ENCODE measurements at regions not wholly inside any gene's neighbourhood (a gene's known extent, or its start where the extent isn't known, plus 50 kb on each side); places are given as distances from the start of the nearest gene placed in this dataset.

DNA sequence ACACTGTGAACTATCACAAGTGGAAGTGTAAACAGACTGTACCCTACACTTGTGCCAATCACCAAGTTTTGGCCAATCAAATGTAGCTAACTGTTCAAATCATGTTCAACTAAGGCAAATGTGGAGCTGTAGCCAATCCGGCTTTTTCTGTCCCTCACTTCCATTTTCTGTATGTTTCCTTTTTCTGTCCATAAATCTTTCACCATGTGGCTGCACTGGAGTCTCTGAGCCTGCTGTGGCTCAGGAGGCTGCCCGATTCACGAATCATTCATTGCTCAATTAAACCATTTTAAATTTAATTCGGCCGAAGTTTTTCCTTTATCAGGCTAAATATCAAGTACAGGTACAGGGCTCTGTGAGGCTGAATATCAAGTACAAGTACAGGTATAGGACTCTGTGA lies 216.5 kb downstream of the RFC3 start:
- no peaks in the 10 kb centered on the region for H3K36me3 ChIP-seq
- DNase-seq = no peak
- no peaks in the 10 kb centered on the region for H3K9me3 ChIP-seq (replicated peaks)
- peaks cover 10% of the 10 kb centered on the region for H3K4me1 ChIP-seq
- no peaks in the 10 kb centered on the region for H3K27me3 ChIP-seq
- H3K4me3 ChIP-seq = no peak overlapping the region
- H3K27ac ChIP-seq = no peak overlapping the region

DNA sequence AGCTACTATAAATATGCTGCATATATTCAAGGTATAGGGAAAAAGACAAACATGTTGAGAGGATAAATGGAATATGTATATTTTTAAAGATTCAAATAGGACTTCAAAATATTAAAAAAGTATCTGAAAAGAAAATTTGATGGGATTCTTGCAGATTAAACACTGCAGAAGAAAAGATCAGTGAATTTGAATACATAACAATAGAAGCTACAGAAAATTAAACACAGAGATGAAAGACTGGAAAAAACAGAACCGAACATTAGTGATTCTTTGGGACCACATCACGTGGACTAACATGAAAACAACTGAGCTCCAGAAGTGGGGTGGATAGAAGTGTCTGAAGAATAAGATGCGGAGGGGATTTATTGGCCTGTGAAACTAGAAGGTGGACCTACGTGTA lies 217.2 kb downstream of the RFC3 start:
- no peak overlapping the region for H3K27ac ChIP-seq
- H3K9me3 ChIP-seq (replicated peaks) = no peaks in the 10 kb centered on the region
- H3K4me3 ChIP-seq = no peak overlapping the region
- H3K4me1 ChIP-seq = peaks cover 10% of the 10 kb centered on the region
- no peaks in the 10 kb centered on the region for H3K27me3 ChIP-seq
- no peak for DNase-seq
- no peaks in the 10 kb centered on the region for H3K36me3 ChIP-seq

DNA sequence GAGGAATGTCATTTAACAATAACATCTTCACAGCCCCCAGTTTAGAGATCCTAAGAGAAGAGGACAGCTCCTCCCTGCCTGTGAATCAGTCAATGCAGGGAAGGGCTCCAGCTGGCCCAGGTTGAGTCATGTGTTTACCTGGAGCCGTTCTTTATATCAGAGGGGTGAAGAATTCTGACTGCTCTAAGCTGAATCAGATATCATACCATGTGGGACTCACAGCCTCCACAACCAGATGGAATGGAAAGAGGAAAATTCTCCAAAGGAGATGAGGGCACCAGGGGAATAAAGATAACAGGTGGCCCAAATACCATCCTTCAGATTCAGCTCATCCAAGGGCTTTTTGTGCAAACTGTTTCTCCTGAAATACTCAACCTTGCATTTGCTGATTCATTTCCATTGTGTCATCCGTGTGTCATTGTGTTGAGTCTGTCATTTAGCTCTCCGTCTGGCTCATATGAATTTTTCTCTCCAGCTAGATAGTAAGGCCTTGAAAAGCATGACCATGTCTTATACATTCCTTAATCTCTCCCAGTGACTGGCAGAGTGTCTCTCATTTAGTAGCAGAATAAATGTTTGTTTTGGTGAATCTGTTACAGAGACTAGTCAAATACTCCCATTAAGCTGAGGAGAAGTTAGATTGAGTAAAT lies 217.9 kb downstream of the RFC3 start:
- Histone ChIP-seq H3K27ac (no peak overlapping the region), H3K4me3 (no peak overlapping the region), H3K9me3 (replicated peaks) (no peaks in the 10 kb centered on the region), H3K27me3 (no peaks in the 10 kb centered on the region), H3K36me3 (no peaks in the 10 kb centered on the region), H3K4me1 (peaks cover 10% of the 10 kb centered on the region)
- DNase-seq = no peak

DNA sequence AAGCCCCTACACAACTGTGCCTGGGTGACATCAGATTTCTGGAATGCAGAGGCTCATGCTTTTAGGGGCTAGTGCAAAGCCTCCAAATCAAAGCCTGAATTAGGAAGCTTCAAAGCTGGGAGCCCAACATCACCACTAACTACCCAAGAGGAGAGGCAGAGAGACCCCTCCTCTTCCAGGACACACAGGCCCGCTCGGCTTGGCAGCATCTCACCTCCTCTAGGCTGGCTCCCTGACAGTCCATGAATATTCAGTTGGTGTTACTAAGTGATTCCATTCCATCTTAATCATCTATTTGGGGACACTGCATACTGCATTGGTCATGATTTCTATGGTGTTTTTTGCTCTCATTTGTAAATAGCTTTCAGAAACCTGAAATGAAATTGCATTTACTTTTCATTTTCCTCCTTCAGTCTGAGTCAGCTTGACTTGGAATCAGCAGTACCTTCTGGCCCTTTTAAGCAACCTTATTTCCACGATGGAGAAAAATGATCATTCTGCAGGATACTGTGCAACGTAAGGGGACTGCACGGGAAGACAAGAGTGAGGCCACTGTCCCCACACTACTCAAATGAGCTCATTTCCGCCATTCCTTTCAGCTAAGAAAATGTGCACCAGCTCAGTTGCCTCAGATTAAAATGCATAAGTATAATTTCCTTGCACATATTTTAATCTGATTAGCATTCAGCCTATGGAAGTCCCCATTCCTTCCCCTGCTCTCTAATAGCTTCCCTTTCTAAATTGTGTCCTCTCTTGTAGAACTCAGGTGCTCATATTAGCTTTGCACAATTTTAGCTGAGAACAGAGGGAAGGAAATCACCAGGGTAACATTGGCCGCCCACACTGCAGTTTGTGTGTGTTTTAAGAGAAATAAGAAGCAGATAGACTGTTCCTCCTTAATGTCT lies 219.9 kb downstream of the RFC3 start:
- Histone ChIP-seq H3K27ac (no peak overlapping the region), H3K9me3 (replicated peaks) (no peaks in the 10 kb centered on the region), H3K27me3 (no peaks in the 10 kb centered on the region), H3K36me3 (no peaks in the 10 kb centered on the region), H3K4me3 (no peak overlapping the region), H3K4me1 (peaks cover 10% of the 10 kb centered on the region)
- peak in 1 of 2 experiments; percentile 18 for DNase-seq

DNA sequence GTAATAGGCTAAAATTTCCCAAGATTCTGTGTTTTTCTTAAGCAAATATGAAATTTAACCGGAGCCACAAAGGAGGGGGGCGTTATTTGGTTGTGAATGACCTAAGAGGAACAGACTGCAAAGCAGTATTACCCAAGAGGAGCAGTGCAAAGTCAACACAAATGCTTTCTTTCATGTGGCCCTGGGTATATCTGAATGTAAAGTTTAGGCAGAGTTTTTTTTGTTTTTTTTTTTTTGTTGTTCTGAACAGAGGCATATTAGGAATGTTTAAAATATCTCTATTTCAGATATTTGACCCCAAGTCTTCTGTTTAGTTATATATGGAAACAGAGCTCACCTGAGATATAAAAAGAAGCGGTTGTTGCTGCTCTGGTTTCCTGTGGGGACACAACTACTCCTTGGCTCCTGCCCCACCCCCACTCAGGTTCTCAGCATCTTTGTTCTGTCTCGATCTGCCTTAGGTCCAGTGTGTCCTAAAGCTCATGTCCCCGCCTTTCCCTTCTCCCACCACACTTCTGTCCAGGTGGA lies 220.7 kb downstream of the RFC3 start:
- Histone ChIP-seq H3K4me3 (no peak overlapping the region), H3K36me3 (no peaks in the 10 kb centered on the region), H3K27ac (no peak overlapping the region), H3K9me3 (replicated peaks) (no peaks in the 10 kb centered on the region), H3K27me3 (no peaks in the 10 kb centered on the region), H3K4me1 (peaks cover 10% of the 10 kb centered on the region)
- DNase-seq = no peak

DNA sequence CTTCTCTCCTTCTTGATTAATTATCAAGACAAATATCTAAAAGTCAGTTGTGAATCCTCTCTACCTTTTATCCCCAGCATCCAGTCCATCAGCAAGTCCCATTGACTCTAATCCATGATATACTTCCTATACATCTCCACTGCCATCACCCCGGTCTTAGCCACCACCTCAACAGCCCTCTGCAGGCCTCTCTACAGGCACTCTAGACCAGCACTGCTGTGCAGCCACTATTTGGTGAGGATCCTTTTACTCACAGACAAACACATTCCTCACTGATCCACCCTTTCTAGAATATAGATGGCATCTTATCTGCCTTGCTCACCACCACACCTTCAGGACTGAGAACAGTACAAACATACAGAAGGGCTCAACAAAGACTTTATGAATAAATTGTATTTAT lies 221.7 kb downstream of the RFC3 start:
- Histone ChIP-seq H3K36me3 (no peaks in the 10 kb centered on the region), H3K9me3 (replicated peaks) (no peaks in the 10 kb centered on the region), H3K27ac (no peak overlapping the region), H3K27me3 (no peaks in the 10 kb centered on the region), H3K4me1 (peaks cover 13% of the 10 kb centered on the region), H3K4me3 (no peak overlapping the region)
- DNase-seq = no peak

DNA sequence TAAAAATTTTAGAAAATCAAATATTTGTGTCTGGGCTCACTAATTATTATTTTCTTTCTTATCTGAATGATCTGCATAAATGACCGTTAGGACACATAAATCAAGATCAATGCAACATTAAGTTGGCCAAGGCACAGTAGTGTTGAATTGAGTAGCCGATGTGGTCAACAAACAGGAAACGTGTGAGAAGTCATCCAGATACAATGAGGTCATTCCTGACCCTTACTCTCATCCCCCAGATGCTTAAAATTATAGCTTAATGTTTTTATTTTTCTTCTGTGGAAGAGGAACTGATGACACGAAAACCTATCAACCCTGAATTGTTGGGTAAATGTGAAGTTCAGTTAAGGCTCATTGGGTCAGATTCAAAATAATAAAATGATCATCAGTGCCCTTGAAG lies 222.9 kb downstream of the RFC3 start:
- DNase-seq = no peak
- no peak overlapping the region for H3K4me3 ChIP-seq
- no peaks in the 10 kb centered on the region for H3K36me3 ChIP-seq
- H3K9me3 ChIP-seq (replicated peaks) = no peaks in the 10 kb centered on the region
- peaks cover 13% of the 10 kb centered on the region for H3K4me1 ChIP-seq
- H3K27ac ChIP-seq = no peak overlapping the region
- H3K27me3 ChIP-seq = no peaks in the 10 kb centered on the region

DNA sequence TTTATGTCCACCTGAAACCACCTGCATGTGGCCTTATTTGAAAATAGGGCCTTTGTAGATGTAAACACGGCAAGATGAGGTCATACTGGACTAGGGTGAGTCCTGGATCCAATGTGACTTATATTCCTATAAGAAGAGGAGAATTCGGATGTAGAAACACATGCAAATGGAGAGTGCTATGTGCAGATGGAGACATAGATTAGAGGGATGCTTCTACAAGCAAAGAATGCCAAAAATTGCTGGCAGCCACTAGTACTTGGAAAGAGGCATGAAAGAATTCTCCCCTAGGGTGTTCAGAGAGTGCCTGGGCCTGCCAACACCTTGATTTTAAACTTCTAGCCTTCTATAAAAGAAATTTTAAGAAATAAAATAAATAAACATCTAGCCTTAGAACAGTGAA lies 226.1 kb downstream of the RFC3 start:
- Histone ChIP-seq H3K4me3 (no peak overlapping the region), H3K27me3 (no peaks in the 10 kb centered on the region), H3K36me3 (no peaks in the 10 kb centered on the region), H3K4me1 (peaks cover 3% of the 10 kb centered on the region; the same call in 1 of the 2 replicates), H3K9me3 (replicated peaks) (no peaks in the 10 kb centered on the region), H3K27ac (no peak overlapping the region)
- no peak for DNase-seq

DNA sequence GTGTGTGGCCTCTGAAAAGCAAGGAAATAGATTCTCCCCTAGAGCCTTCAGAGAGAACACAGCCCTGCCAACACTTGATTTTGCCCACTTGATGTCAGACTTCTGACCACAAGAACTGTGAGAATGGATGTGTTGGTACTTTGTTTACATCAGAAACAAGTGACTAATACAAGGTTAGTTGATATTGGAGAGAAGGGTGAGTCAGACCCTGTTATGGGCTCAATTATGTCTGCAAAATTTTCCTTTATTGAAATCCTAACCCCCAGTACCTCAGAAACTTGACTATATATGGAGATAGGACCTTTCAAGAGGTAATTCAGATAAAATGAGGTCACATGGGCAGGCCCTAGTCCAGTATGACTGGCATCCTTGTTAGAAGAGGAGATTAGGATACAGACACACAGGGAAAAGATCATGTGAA lies 226.7 kb downstream of the RFC3 start:
- H3K4me1 ChIP-seq = peaks cover 3% of the 10 kb centered on the region; the same call in 1 of the 2 replicates
- no peaks in the 10 kb centered on the region for H3K27me3 ChIP-seq
- no peaks in the 10 kb centered on the region for H3K9me3 ChIP-seq (replicated peaks)
- no peaks in the 10 kb centered on the region for H3K36me3 ChIP-seq
- no peak for DNase-seq
- H3K27ac ChIP-seq = no peak overlapping the region
- H3K4me3 ChIP-seq = no peak overlapping the region

DNA sequence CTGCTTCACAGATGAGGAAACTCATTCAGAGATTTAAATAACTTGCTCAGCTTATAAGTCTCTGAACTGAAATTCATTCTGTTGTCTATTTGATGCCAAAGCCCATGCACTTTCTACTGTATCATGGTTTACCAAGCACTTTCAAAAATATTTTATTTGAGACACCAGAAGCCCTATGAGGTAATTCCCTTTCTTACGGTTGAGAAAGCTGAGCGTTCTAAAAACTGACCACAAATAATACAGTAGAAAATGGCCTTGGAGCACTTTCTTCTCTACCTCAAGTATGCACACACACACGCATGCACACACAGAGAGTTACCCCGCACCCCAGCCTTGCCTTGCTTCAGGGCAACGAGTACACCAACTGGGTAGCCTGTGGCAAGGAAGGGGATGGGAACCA lies 228.5 kb downstream of the RFC3 start:
- H3K27ac ChIP-seq = no peak overlapping the region
- H3K36me3 ChIP-seq = no peaks in the 10 kb centered on the region
- H3K4me1 ChIP-seq = peaks cover 3% of the 10 kb centered on the region; the same call in 1 of the 2 replicates
- H3K27me3 ChIP-seq = no peaks in the 10 kb centered on the region
- H3K9me3 ChIP-seq (replicated peaks) = peaks cover 3% of the 10 kb centered on the region; the same call in 1 of the 2 replicates
- DNase-seq = no peak
- H3K4me3 ChIP-seq = no peak overlapping the region

DNA sequence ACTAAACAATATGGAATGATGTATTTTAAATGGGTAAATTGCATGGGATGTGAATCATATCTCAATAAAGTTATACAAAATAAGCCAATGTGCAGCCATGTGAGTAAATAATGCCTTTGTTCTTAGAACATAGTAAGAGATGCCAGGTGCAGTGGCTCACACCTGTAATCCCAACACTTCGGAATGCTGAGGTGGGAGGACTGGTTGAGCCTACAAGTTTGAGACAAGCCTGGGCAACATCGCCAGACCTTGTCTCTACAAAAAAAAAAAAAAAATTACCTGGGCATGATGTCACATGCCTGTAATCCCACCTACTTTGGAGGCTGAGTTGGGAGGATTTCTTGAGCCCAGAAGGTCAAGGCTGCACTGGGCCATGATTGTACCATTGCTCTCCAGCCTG lies 230.7 kb downstream of the RFC3 start:
- peaks cover 3% of the 10 kb centered on the region; the same call in 1 of the 2 replicates for H3K4me1 ChIP-seq
- no peak for DNase-seq
- no peak overlapping the region for H3K27ac ChIP-seq
- no peaks in the 10 kb centered on the region for H3K27me3 ChIP-seq
- no peaks in the 10 kb centered on the region for H3K36me3 ChIP-seq
- H3K9me3 ChIP-seq (replicated peaks) = peaks cover 3% of the 10 kb centered on the region; the same call in 1 of the 2 replicates
- H3K4me3 ChIP-seq = no peak overlapping the region

DNA sequence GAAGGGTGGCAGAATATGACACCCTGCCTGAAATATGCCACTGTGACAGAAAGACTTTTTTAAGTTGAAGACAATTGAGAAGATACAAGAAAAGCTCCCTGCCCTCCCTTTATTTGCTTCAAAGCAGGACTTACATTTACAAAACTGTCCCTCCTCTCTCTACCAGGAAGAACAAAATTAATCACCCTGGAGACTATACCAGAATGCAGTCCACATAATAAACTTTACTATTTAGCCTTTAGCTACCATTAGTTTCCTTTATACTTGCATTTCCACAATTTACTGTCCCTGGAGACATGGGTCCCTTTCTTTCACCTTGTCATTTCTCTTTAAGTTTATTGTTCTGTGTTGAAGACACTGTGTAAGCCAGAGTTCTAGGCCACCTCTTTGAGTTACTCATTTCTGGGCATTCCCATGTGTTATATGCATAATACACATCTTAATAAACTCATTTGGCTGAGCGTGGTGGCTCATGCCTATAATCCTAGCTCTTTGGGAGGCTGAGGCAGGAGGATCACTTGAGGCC lies 238.8 kb downstream of the RFC3 start:
- Histone ChIP-seq H3K4me3 (no peak overlapping the region), H3K36me3 (no peaks in the 10 kb centered on the region), H3K27me3 (no peaks in the 10 kb centered on the region), H3K4me1 (no peaks in the 10 kb centered on the region), H3K9me3 (replicated peaks) (0 out of 2 replicates have a peak, but pooled peaks cover 3% of the 10 kb centered on the region), H3K27ac (no peak overlapping the region)
- no peak for DNase-seq

DNA sequence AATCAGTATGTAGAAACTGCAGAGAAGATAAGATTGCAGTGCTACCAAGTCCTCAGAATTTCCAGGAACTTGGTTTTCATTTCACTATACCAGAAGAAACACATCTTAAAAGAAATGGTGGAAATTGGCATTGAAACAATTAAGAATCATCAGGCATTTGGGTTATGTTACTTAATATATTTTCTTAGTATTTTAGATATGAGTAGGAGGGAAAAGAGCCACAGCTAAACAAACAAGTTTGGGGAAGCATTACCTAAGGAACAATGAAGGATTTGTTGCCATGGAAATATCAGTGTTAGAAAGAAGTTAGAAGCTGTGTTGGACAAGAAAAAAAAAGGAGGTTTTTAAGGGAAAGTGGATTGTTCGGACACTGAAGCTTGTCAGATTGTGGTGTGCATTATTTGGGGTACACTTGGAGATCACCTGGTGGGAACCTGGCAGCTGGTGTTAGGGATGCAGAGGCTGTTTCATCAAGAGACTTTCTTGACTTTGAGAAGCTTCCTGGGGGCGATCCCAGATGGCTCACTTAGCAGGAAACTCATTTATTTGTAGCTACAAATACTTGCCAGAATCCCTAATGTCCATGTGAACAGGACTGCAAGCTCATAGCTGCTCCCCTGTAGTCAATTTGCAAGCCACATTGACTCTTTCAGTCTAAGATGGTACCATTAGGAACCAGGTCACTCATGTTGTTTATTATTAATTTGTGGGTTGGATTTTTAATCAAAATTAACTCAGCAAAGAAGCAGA lies 246.7 kb downstream of the RFC3 start:
- H3K27ac ChIP-seq = no peak overlapping the region
- H3K36me3 ChIP-seq = no peaks in the 10 kb centered on the region
- no peaks in the 10 kb centered on the region for H3K9me3 ChIP-seq (replicated peaks)
- H3K4me3 ChIP-seq = no peak overlapping the region
- DNase-seq = no peak
- H3K27me3 ChIP-seq = no peaks in the 10 kb centered on the region
- H3K4me1 ChIP-seq = no peaks in the 10 kb centered on the region

DNA sequence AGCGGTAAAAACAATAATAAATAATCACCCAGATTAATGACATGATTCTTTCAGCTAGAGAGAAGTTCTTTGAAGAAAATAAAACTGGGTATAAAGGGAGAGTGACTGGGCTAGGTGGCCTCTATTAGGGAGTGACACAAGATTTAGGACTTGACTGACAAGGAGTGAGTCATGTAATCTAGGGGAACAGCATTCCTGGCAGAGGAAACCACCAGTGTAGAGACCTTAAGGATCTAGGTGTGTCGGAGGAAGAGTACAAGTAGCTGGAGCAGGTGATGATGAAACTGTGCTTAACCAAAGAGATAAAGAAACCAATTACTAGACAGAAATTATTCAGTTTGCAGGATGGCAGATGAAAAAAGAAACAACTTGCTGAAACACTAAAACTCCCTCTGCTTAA lies 248.0 kb downstream of the RFC3 start:
- Histone ChIP-seq H3K27me3 (no peaks in the 10 kb centered on the region), H3K27ac (no peak overlapping the region), H3K4me3 (no peak overlapping the region), H3K4me1 (peaks cover 4% of the 10 kb centered on the region; the same call in 1 of the 2 replicates), H3K36me3 (no peaks in the 10 kb centered on the region), H3K9me3 (replicated peaks) (peaks cover 6% of the 10 kb centered on the region)
- no peak for DNase-seq

Measured in SJCRH30 (cell line).